Uterus (tissue), 2 donors: ENCODE measurements at regions not wholly inside any gene's neighbourhood (a gene's known extent, or its start where the extent isn't known, plus 50 kb on each side); places are given as distances from the start of the nearest gene placed in this dataset.

ENCODE experiments used
- POLR2A ChIP-seq, 2 donors: fragments of 450-650 bp; IDR thresholded peaks; one replicate each; pipeline ENCODE4 v1.6.1; 2016; ENCODE audit warnings: antibody characterized with exemption in 2 of 2, mild to moderate bottlenecking in 1 of 2, moderate library complexity in 1 of 2
- TF ChIP-seq, protein P1 (sequence below), 4 experiments: fragments of 200-600 bp in 2 of 4; fragments of 450-650 bp in 2 of 4; sonication (generic) in 2 of 4; IDR thresholded peaks; one replicate each; pipeline ENCODE4 v1.5.1; 2016 to 2019; ENCODE audit warnings: antibody characterized with exemption in 4 of 4, mild to moderate bottlenecking in 2 of 4, moderate library complexity in 1 of 4

DNA sequence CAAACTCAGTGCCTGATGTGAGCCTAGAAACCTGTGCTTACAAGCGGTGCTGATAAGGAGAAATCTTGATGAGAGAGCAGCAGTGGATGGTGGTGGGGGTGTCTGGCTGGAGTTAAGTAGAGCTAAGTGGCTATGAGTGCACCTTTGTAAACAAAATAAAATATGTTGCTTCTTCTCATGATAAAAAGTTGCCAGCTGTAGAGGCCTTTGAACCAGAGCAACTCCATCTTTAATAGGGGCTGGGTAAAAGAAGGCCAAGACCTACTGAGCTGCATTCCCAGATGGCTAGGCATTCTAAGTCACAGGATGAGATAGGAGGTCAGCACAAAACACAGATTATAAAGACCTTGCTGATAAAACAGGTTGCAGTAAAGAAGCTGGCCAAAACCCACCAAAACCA is 107.6 kb upstream of the FAM3C start:
- TF ChIP-seq, protein P1, sequence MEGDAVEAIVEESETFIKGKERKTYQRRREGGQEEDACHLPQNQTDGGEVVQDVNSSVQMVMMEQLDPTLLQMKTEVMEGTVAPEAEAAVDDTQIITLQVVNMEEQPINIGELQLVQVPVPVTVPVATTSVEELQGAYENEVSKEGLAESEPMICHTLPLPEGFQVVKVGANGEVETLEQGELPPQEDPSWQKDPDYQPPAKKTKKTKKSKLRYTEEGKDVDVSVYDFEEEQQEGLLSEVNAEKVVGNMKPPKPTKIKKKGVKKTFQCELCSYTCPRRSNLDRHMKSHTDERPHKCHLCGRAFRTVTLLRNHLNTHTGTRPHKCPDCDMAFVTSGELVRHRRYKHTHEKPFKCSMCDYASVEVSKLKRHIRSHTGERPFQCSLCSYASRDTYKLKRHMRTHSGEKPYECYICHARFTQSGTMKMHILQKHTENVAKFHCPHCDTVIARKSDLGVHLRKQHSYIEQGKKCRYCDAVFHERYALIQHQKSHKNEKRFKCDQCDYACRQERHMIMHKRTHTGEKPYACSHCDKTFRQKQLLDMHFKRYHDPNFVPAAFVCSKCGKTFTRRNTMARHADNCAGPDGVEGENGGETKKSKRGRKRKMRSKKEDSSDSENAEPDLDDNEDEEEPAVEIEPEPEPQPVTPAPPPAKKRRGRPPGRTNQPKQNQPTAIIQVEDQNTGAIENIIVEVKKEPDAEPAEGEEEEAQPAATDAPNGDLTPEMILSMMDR (IDR thresholded peaks at IDR 0.05) = no peak
- TF ChIP-seq POLR2A (IDR thresholded peaks at IDR 0.05) = no peak
